ENCODE measurements at regions not wholly inside any gene's neighbourhood (a gene's known extent, or its start where the extent isn't known, plus 50 kb on each side); places are given as distances from the start of the nearest gene placed in this dataset.

DNA sequence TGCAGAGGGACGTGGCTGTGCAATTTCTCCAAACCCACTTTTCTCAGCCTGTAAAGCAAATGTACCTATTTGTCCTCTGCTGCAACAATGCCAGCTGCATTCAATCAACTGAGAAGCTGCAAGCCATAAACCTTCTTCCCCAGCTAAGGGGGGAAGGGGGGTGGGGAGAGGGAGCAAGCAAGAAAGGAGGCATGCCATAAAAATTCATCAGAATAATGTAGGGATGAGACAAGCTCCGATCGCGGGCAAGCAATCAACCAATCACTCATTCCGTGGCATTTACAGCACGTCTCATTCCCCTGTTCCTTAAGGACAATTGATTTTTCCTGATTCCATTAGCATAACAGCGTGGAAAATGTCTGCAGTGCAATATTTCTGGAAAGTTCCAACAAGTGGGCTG lies 144.8 kb downstream of the DMRTA2 start:
- TF ChIP-seq, protein P1, sequence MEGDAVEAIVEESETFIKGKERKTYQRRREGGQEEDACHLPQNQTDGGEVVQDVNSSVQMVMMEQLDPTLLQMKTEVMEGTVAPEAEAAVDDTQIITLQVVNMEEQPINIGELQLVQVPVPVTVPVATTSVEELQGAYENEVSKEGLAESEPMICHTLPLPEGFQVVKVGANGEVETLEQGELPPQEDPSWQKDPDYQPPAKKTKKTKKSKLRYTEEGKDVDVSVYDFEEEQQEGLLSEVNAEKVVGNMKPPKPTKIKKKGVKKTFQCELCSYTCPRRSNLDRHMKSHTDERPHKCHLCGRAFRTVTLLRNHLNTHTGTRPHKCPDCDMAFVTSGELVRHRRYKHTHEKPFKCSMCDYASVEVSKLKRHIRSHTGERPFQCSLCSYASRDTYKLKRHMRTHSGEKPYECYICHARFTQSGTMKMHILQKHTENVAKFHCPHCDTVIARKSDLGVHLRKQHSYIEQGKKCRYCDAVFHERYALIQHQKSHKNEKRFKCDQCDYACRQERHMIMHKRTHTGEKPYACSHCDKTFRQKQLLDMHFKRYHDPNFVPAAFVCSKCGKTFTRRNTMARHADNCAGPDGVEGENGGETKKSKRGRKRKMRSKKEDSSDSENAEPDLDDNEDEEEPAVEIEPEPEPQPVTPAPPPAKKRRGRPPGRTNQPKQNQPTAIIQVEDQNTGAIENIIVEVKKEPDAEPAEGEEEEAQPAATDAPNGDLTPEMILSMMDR (IDR thresholded peaks at IDR 0.05), result no peak
- TF ChIP-seq POLR2A (IDR thresholded peaks at IDR 0.05), result no peak
